HL-60 (cell line): ENCODE measurements at regions not wholly inside any gene's neighbourhood (a gene's known extent, or its start where the extent isn't known, plus 50 kb on each side); places are given as distances from the start of the nearest gene placed in this dataset.

Source experiments
- DNase-seq, 2 experiments: peaks; one replicate each; pipeline ENCODE4 v3.0.0-alpha.2; 2010 to 2020; ENCODE audit warnings: low read depth in 1 of 2, low spot score in 1 of 2
- H3K27ac ChIP-seq: fragments of 250-450 bp; sonication (Bioruptor Pico); replicated peaks from 2 replicates; pipeline ENCODE4 v1.5.1; 2020; ENCODE audit warnings: mild to moderate bottlenecking, moderate library complexity
- H3K27me3 ChIP-seq: fragments of 250-450 bp; sonication (Bioruptor Pico); 2 replicates; pipeline ENCODE4 v1.5.1; 2021; ENCODE audit warnings: mild to moderate bottlenecking, moderate library complexity; ENCODE audit not compliant: insufficient read depth, poor library complexity, severe bottlenecking
- H3K4me3 ChIP-seq: replicated peaks from 2 replicates; pipeline ENCODE4 v1.5.1; 2011; ENCODE audit warnings: mild to moderate bottlenecking, control low read depth, low read length; ENCODE audit not compliant: insufficient read depth
- CTCF ChIP-seq: IDR thresholded peaks from one replicate; pipeline ENCODE4 v1.5.1; 2011; ENCODE audit warnings: low read length, control low read depth, inconsistent platforms; ENCODE audit not compliant: insufficient read depth
- GABPA ChIP-seq: IDR thresholded peaks from 2 replicates; pipeline ENCODE4 v1.6.1; 2012; ENCODE audit warnings: low read depth
- POLR2AphosphoS5 ChIP-seq: IDR thresholded peaks from 2 replicates; pipeline ENCODE4 v1.6.1; 2012; ENCODE audit warnings: low read depth
- SPI1 ChIP-seq: IDR thresholded peaks from 2 replicates; pipeline ENCODE4 v1.6.1; 2012; ENCODE audit warnings: low read depth, mild to moderate bottlenecking, borderline replicate concordance
- TF ChIP-seq, protein P1 (sequence below): IDR thresholded peaks from 2 replicates; pipeline ENCODE4 v1.6.1; 2012; ENCODE audit warnings: low read depth; ENCODE audit not compliant: insufficient replicate concordance

- Histone ChIP-seq H3K4me3 (no peak overlapping the region), H3K27me3 (peaks cover 8% of the 10 kb centered on the region), H3K27ac (no peak overlapping the region)
- no peak for DNase-seq
- TF ChIP-seq, protein P1, sequence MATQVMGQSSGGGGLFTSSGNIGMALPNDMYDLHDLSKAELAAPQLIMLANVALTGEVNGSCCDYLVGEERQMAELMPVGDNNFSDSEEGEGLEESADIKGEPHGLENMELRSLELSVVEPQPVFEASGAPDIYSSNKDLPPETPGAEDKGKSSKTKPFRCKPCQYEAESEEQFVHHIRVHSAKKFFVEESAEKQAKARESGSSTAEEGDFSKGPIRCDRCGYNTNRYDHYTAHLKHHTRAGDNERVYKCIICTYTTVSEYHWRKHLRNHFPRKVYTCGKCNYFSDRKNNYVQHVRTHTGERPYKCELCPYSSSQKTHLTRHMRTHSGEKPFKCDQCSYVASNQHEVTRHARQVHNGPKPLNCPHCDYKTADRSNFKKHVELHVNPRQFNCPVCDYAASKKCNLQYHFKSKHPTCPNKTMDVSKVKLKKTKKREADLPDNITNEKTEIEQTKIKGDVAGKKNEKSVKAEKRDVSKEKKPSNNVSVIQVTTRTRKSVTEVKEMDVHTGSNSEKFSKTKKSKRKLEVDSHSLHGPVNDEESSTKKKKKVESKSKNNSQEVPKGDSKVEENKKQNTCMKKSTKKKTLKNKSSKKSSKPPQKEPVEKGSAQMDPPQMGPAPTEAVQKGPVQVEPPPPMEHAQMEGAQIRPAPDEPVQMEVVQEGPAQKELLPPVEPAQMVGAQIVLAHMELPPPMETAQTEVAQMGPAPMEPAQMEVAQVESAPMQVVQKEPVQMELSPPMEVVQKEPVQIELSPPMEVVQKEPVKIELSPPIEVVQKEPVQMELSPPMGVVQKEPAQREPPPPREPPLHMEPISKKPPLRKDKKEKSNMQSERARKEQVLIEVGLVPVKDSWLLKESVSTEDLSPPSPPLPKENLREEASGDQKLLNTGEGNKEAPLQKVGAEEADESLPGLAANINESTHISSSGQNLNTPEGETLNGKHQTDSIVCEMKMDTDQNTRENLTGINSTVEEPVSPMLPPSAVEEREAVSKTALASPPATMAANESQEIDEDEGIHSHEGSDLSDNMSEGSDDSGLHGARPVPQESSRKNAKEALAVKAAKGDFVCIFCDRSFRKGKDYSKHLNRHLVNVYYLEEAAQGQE, result no peak
- TF ChIP-seq GABPA (no peak), SPI1 (no peak), POLR2AphosphoS5 (no peak), CTCF (no peak)
These were observed 75.5 kb upstream of the RBM19 start for GRCh38 chr12:114041590-114041989.

GRCh38 chr12:114041136-114041535 lies 75.0 kb upstream of the RBM19 start:
- TF ChIP-seq SPI1 (no peak), GABPA (no peak), CTCF (no peak)
- Histone ChIP-seq H3K27me3 (peaks cover 6% of the 10 kb centered on the region), H3K4me3 (no peak overlapping the region), H3K27ac (no peak overlapping the region)
- no peak for DNase-seq

DNA sequence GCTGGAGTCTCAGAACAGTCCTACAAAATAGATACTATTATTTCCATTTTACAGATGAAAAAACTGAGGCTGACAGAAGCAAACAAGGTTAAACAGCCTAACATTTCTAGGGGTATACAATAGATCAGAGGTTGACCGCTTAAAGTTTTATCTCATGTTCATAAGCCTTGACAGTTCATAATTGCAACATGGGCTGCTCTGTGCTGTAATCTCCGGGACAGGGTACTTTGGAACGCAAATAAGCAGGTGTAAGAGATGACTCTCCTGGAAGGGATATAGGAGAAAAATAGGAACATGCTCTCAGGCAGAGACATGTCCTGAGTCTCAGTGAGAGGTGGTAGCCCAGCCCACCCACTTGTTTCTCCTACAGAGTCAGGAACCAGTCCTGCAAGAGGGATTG lies 72.8 kb upstream of the RBM19 start:
- no peak for TF ChIP-seq CTCF
- TF ChIP-seq GABPA, result no peak
- TF ChIP-seq SPI1, result no peak
- TF ChIP-seq POLR2AphosphoS5, result no peak
- TF ChIP-seq, protein P1, result no peak
- no peak overlapping the region for H3K27ac ChIP-seq
- no peak overlapping the region for H3K4me3 ChIP-seq
- H3K27me3 ChIP-seq, result peaks cover 6% of the 10 kb centered on the region
- no peak for DNase-seq

DNA sequence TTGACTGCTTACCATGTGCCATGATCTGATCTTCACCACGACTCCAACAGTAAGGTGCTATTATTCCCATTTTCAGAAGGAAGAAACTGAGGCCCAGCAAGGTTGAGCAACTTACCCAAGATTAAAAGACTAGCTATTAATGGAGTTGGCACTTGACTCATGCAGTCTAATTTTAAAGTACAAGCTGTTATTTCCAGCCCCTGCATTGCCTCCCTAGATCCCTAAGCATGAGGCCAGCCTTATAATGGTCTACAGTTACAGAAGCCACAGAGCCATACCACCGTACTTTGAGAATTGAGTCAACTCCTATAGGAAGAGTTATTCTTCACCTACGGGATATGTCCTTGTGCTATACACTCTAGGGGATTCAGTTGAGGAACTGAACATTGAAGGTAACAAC lies 66.7 kb upstream of the RBM19 start:
- TF ChIP-seq GABPA (no peak), POLR2AphosphoS5 (no peak), SPI1 (no peak)
- TF ChIP-seq, protein P1, result no peak
- Histone ChIP-seq H3K4me3 (no peak overlapping the region), H3K27ac (no peak overlapping the region), H3K27me3 (peaks cover 6% of the 10 kb centered on the region)
- DNase-seq, result no peak
